Activated CD4-positive, alpha-beta T cell treated with anti-CD3 and anti-CD28 coated beads, Interleukin-2, amount 10 ng/mL, durations not matched to agents 24 days and 14 days (primary cell): ENCODE measurements at regions not wholly inside any gene's neighbourhood (a gene's known extent, or its start where the extent isn't known, plus 50 kb on each side); places are given as distances from the start of the nearest gene placed in this dataset.

Source experiments
- DNase-seq: peaks from one replicate; pipeline ENCODE4 v3.0.0; 2022
- H3K27ac Mint-ChIP-seq: one replicate; pipeline ENCODE4 v1.8.0; 2022; ENCODE audit warnings: mild to moderate bottlenecking, mixed read lengths
- H3K27me3 Mint-ChIP-seq: one replicate; pipeline ENCODE4 v1.8.0; 2022; ENCODE audit warnings: mixed read lengths
- H3K36me3 Mint-ChIP-seq: one replicate; pipeline ENCODE4 v1.8.0; 2022; ENCODE audit warnings: low read depth, mild to moderate bottlenecking, mixed read lengths
- H3K4me1 Mint-ChIP-seq: one replicate; pipeline ENCODE4 v1.8.0; 2021; ENCODE audit warnings: mixed read lengths
- H3K4me3 Mint-ChIP-seq: one replicate; pipeline ENCODE4 v1.8.0; 2022; ENCODE audit warnings: mild to moderate bottlenecking, moderate library complexity, mixed read lengths
- H3K9me3 Mint-ChIP-seq: one replicate; pipeline ENCODE4 v1.8.0; 2021; ENCODE audit warnings: mixed read lengths
- intact Hi-C: fragments of 100-400 bp; cut with micrococcal nuclease; formaldehyde crosslinking; loops from one replicate; pipeline ENCODE4 v1.15.1; 2023

- H3K27ac Mint-ChIP-seq = no peak overlapping the region
- intact Hi-C loops = no loop called here
- no peaks in the 10 kb centered on the region for H3K9me3 Mint-ChIP-seq
- no peaks in the 10 kb centered on the region for H3K36me3 Mint-ChIP-seq
- H3K4me3 Mint-ChIP-seq = no peak overlapping the region
- H3K4me1 Mint-ChIP-seq = no peaks in the 10 kb centered on the region
- H3K27me3 Mint-ChIP-seq = peaks cover 4% of the 10 kb centered on the region
- DNase-seq = no peak
Measured at GRCh38 chr5:172588380-172588779, 52.7 kb upstream of the NEURL1B start.

- peaks cover 4% of the 10 kb centered on the region for H3K27me3 Mint-ChIP-seq
- no peak for DNase-seq
- H3K4me3 Mint-ChIP-seq = no peak overlapping the region
- intact Hi-C loops = no loop called here
- no peak overlapping the region for H3K27ac Mint-ChIP-seq
- H3K36me3 Mint-ChIP-seq = no peaks in the 10 kb centered on the region
- no peaks in the 10 kb centered on the region for H3K4me1 Mint-ChIP-seq
- no peaks in the 10 kb centered on the region for H3K9me3 Mint-ChIP-seq
Measured at GRCh38 chr5:172587061-172587405, 54.0 kb upstream of the NEURL1B start.

GRCh38 chr5:172586125-172587060 lies 54.7 kb upstream of the NEURL1B start:
- Mint-ChIP-seq H3K27ac (no peak overlapping the region), H3K36me3 (no peaks in the 10 kb centered on the region), H3K9me3 (no peaks in the 10 kb centered on the region), H3K4me1 (no peaks in the 10 kb centered on the region), H3K4me3 (no peak overlapping the region), H3K27me3 (peaks cover 4% of the 10 kb centered on the region)
- no peak for DNase-seq
- intact Hi-C loops = no loop called here

- Mint-ChIP-seq H3K36me3 (no peaks in the 10 kb centered on the region), H3K9me3 (no peaks in the 10 kb centered on the region), H3K27ac (no peak overlapping the region), H3K27me3 (peaks cover 4% of the 10 kb centered on the region), H3K4me3 (no peak overlapping the region), H3K4me1 (no peaks in the 10 kb centered on the region)
- intact Hi-C loops = no loop called here
- DNase-seq = no peak
Measured at GRCh38 chr5:172585114-172585513, 55.9 kb upstream of the NEURL1B start.

- DNase-seq = no peak
- no peaks in the 10 kb centered on the region for H3K36me3 Mint-ChIP-seq
- H3K4me1 Mint-ChIP-seq = no peaks in the 10 kb centered on the region
- intact Hi-C loops = no loop called here
- no peak overlapping the region for H3K4me3 Mint-ChIP-seq
- H3K27ac Mint-ChIP-seq = no peak overlapping the region
- peaks cover 4% of the 10 kb centered on the region for H3K27me3 Mint-ChIP-seq
- no peaks in the 10 kb centered on the region for H3K9me3 Mint-ChIP-seq
Measured at GRCh38 chr5:172584638-172585037, 56.4 kb upstream of the NEURL1B start.

GRCh38 chr5:172583931-172584511 lies 57.0 kb upstream of the NEURL1B start:
- Mint-ChIP-seq H3K27ac (no peak overlapping the region), H3K4me1 (no peaks in the 10 kb centered on the region), H3K36me3 (no peaks in the 10 kb centered on the region), H3K27me3 (peaks cover 4% of the 10 kb centered on the region), H3K4me3 (no peak overlapping the region), H3K9me3 (no peaks in the 10 kb centered on the region)
- DNase-seq = no peak
- intact Hi-C loops = no loop called here

GRCh38 chr5:172582940-172583339 lies 58.1 kb upstream of the NEURL1B start:
- intact Hi-C loops = no loop called here
- no peak for DNase-seq
- H3K27me3 Mint-ChIP-seq = peaks cover 4% of the 10 kb centered on the region
- no peak overlapping the region for H3K4me3 Mint-ChIP-seq
- no peaks in the 10 kb centered on the region for H3K4me1 Mint-ChIP-seq
- H3K9me3 Mint-ChIP-seq = no peaks in the 10 kb centered on the region
- no peak overlapping the region for H3K27ac Mint-ChIP-seq
- H3K36me3 Mint-ChIP-seq = no peaks in the 10 kb centered on the region

GRCh38 chr5:172581315-172581714 lies 59.7 kb upstream of the NEURL1B start:
- no peak overlapping the region for H3K4me3 Mint-ChIP-seq
- H3K4me1 Mint-ChIP-seq = no peaks in the 10 kb centered on the region
- no peaks in the 10 kb centered on the region for H3K36me3 Mint-ChIP-seq
- H3K27ac Mint-ChIP-seq = no peak overlapping the region
- H3K27me3 Mint-ChIP-seq = peaks cover 2% of the 10 kb centered on the region
- no peak for DNase-seq
- H3K9me3 Mint-ChIP-seq = no peaks in the 10 kb centered on the region
- intact Hi-C loops = no loop called here

GRCh38 chr5:172579403-172579990 lies 61.6 kb upstream of the NEURL1B start:
- H3K4me1 Mint-ChIP-seq = no peaks in the 10 kb centered on the region
- no peak for DNase-seq
- H3K27me3 Mint-ChIP-seq = peaks cover 2% of the 10 kb centered on the region
- H3K4me3 Mint-ChIP-seq = no peak overlapping the region
- H3K27ac Mint-ChIP-seq = no peak overlapping the region
- H3K9me3 Mint-ChIP-seq = no peaks in the 10 kb centered on the region
- intact Hi-C loops = no loop called here
- H3K36me3 Mint-ChIP-seq = no peaks in the 10 kb centered on the region

- H3K36me3 Mint-ChIP-seq = no peaks in the 10 kb centered on the region
Measured at GRCh38 chr5:172577267-172577909, 63.7 kb upstream of the NEURL1B start.

GRCh38 chr5:172575816-172576545 lies 65.1 kb upstream of the NEURL1B start:
- Mint-ChIP-seq H3K36me3 (no peaks in the 10 kb centered on the region), H3K4me3 (no peak overlapping the region), H3K27ac (no peak overlapping the region), H3K9me3 (no peaks in the 10 kb centered on the region), H3K27me3 (no peaks in the 10 kb centered on the region), H3K4me1 (no peaks in the 10 kb centered on the region)
- DNase-seq = no peak
- intact Hi-C loops = no loop called here

More at GRCh38 chr5:172577267-172577909, 63.7 kb upstream of the NEURL1B start:
- Mint-ChIP-seq H3K4me3 (no peak overlapping the region), H3K27ac (no peak overlapping the region), H3K4me1 (no peaks in the 10 kb centered on the region), H3K9me3 (no peaks in the 10 kb centered on the region), H3K27me3 (no peaks in the 10 kb centered on the region)
- intact Hi-C loops = no loop called here
- DNase-seq = no peak

- Mint-ChIP-seq H3K4me3 (no peak overlapping the region), H3K27me3 (no peaks in the 10 kb centered on the region), H3K27ac (no peak overlapping the region), H3K9me3 (no peaks in the 10 kb centered on the region), H3K4me1 (no peaks in the 10 kb centered on the region), H3K36me3 (no peaks in the 10 kb centered on the region)
- intact Hi-C loops = no loop called here
- no peak for DNase-seq
Measured at GRCh38 chr5:172575416-172575815, 65.6 kb upstream of the NEURL1B start.

GRCh38 chr5:172574871-172575223 lies 66.2 kb upstream of the NEURL1B start:
- no peaks in the 10 kb centered on the region for H3K27me3 Mint-ChIP-seq
- H3K36me3 Mint-ChIP-seq = no peaks in the 10 kb centered on the region
- intact Hi-C loops = no loop called here
- no peak overlapping the region for H3K27ac Mint-ChIP-seq
- H3K9me3 Mint-ChIP-seq = no peaks in the 10 kb centered on the region
- no peaks in the 10 kb centered on the region for H3K4me1 Mint-ChIP-seq
- DNase-seq = no peak
- no peak overlapping the region for H3K4me3 Mint-ChIP-seq
